ENCODE measurements at regions not wholly inside any gene's neighbourhood (a gene's known extent, or its start where the extent isn't known, plus 50 kb on each side); places are given as distances from the start of the nearest gene placed in this dataset.
"Not testable (repeated sequence)": the region's sequence is repeated elsewhere in the genome, so short reads cannot be mapped to it uniquely, and the experiment has no call there.

DNA sequence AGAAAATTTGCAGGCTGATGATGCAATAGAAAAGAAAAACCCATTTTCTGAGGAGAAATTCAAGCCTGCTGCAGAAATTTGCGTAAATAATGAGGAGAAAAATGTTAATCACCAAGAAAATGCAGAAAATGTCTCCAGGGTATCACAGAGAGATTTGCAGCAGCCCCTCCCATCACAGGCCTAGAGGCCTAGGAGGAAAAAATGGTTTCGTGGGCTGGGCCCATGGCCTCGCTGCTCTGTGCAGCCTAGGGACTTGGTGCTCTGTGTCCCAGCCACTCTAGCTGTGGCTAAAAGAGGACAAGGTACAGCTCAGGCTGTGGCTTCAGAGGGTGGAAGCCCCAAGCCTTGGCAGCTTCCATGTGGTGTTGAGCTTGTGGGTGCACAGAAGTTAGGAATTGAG is 374.8 kb upstream of the BOD1L1 start:
- H3K4ac ChIP-seq (replicated peaks; ENCODE audit: insufficient read length, low read depth, low read length); DNase-seq (ENCODE audit: low read depth in 1 of 2, low spot score in 2 of 2); H3K36me3 ChIP-seq (ENCODE audit: control insufficient read depth in 2 of 4, insufficient read depth in 4 of 4, low read length in 3 of 4); H4K8ac ChIP-seq (ENCODE audit: extremely low read depth, insufficient read depth, low read length); H3K9ac ChIP-seq (replicated peaks in 1 of 4; ENCODE audit: extremely low read depth in 1 of 4, low read depth in 3 of 4, low read length in 3 of 4); H4K5ac ChIP-seq (ENCODE audit: insufficient read length, low read depth, low read length); POLR2A ChIA-PET (ENCODE audit: partially characterized antibody); H3K23me2 ChIP-seq (ENCODE audit: low read depth, low read length); FAIRE-seq; H2BK15ac ChIP-seq (ENCODE audit: low read length); H3K4me3 ChIP-seq (ENCODE audit: extremely low read depth in 1 of 4, insufficient read depth in 2 of 4, low read depth in 3 of 4, low read length in 4 of 4); H2AFZ ChIP-seq (ENCODE audit: low read length); H3K79me1 ChIP-seq (ENCODE audit: low read depth, low read length); H3K23ac ChIP-seq (ENCODE audit: insufficient read length); H2BK5ac ChIP-seq (ENCODE audit: low read depth, low read length); H2BK120ac ChIP-seq (replicated peaks; ENCODE audit: low read depth, low read length); H3K18ac ChIP-seq (ENCODE audit: extremely low read depth, low read length); H3K27me3 ChIP-seq (replicated peaks in 1 of 4; ENCODE audit: control insufficient read depth in 3 of 4, extremely low read depth in 1 of 4, insufficient read depth in 3 of 4, low read length in 3 of 4); H4K20me1 ChIP-seq (replicated peaks in 1 of 2; ENCODE audit: control insufficient read depth in 1 of 2, insufficient read depth in 2 of 2, low read length in 2 of 2); H2BK12ac ChIP-seq (ENCODE audit: low read depth, low read length); H2AK5ac ChIP-seq (ENCODE audit: low read depth, low read length); H2BK20ac ChIP-seq (ENCODE audit: low read length); H3K79me2 ChIP-seq (ENCODE audit: control insufficient read depth in 1 of 2, insufficient read depth in 2 of 2, low read length in 2 of 2); H4K91ac ChIP-seq (replicated peaks; ENCODE audit: insufficient read length, low read length); CTCF ChIA-PET (ENCODE audit: partially characterized antibody); H3K4me2 ChIP-seq (ENCODE audit: insufficient read depth in 1 of 2, low read depth in 2 of 2, low read length in 2 of 2); H3K14ac ChIP-seq (ENCODE audit: insufficient read length); H3K4me1 ChIP-seq (replicated peaks in 1 of 4; ENCODE audit: control insufficient read depth in 3 of 4, insufficient read depth in 4 of 4, low read length in 3 of 4); H3K56ac ChIP-seq (replicated peaks; ENCODE audit: insufficient read length, low read depth, low read length); H3K27ac ChIP-seq (ENCODE audit: low read depth, low read length): not testable (repeated sequence)
- peaks cover 14 to 34% of the 10 kb centered on the region in 2 experiments for H3K9me3 ChIP-seq (ENCODE audit: insufficient read depth in 2 of 2, low read depth in 1 of 2, low read length in 1 of 2)
- WGBS, 2 experiments (ENCODE audit: extremely low coverage in 1 of 2, insufficient coverage in 1 of 2, insufficient read length in 1 of 2, insufficient replicate concordance in 2 of 2, low coverage in 1 of 2, low lambda C conversion rate in 2 of 2, missing lambda C conversion rate in 1 of 2), result 96% methylated on average over 3 of the region's 3 CpGs; no CpG with 5 or more reads in 1 of the 2 experiments

Data from H1 (cell line).